ENCODE measurements at regions not wholly inside any gene's neighbourhood (a gene's known extent, or its start where the extent isn't known, plus 50 kb on each side); places are given as distances from the start of the nearest gene placed in this dataset.
A peak's percentile ranks its signal among the peaks of the same experiment; 100 is the strongest.

DNA sequence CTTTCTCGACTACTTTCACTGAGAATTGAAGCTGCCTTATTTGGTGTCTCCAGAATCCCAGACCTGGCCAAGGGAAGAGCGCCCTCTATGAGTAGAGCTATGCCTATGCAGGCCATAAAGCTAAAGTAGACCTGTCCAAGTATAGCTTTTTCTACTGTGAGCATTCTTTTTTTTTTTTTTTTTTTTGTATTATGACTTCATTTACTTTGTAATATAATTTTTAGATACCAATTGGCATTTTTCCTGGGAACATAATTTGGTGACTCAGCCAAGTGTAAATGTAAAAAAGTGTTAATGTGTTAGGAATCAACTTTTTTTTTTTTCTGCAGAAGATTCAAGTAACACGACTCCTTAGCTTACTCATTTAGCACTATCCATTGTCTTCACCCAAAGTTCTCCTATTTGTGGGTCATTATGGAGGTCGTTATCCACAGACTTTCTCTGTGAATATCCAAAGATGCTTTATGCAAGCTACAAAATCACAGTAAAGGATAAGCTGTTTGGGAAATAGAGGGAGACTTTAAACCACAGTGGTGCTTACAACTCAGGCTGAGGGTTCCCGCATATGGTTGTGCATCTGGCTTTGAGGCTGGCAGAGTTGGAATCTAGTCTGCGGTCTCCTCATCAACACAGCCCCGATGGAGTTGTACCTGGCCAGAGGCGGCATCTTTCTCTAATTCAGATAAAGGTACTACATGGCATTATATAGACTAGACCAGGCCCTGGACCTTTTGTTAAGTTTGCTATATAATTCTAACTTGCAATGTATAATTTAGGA is 1040.2 kb upstream of the SORCS1 start:
- Histone ChIP-seq H4K20me1 (ENCODE audit: control insufficient read depth, insufficient read depth, insufficient read length) (no peaks in the 10 kb centered on the region), H3K23me2 (ENCODE audit: insufficient read length, low read depth, low read length, poor library complexity, severe bottlenecking) (no peaks in the 10 kb centered on the region), H2AK5ac (ENCODE audit: insufficient read length, low read length) (no peak overlapping the region), H3K23ac (ENCODE audit: insufficient read length, low read depth, low read length) (no peak overlapping the region), H4K8ac (replicated peaks; ENCODE audit: insufficient read length, low read depth, low read length) (no peak overlapping the region), H4K5ac (ENCODE audit: insufficient read length, low read depth, low read length) (no peak overlapping the region), H2BK120ac (ENCODE audit: low read depth, low read length, poor library complexity, severe bottlenecking) (no peak overlapping the region), H3K18ac (ENCODE audit: insufficient read length, low read depth, low read length) (no peak overlapping the region), H3K9ac (ENCODE audit: extremely low read depth, insufficient read length, low read length) (no peak overlapping the region), H3K27ac (ENCODE audit: insufficient read length, low read depth, low read length) (no peak overlapping the region), H3K79me2 (ENCODE audit: insufficient read depth, low read length) (no peaks in the 10 kb centered on the region), H3K4ac (ENCODE audit: low read depth, low read length) (no peak overlapping the region), H3K27me3 (ENCODE audit: insufficient read depth, low read length) (no peaks in the 10 kb centered on the region), H4K91ac (ENCODE audit: insufficient read length, low read depth, low read length) (no peak overlapping the region), H2BK20ac (ENCODE audit: low read depth, low read length, poor library complexity, severe bottlenecking) (no peak overlapping the region), H3T11ph (ENCODE audit: low read length) (no peak overlapping the region), H3K4me1 (ENCODE audit: insufficient read depth, low read length) (no peaks in the 10 kb centered on the region), H2BK12ac (ENCODE audit: insufficient read length, low read depth, low read length) (no peak overlapping the region), H3K56ac (ENCODE audit: insufficient read length, low read depth, low read length) (no peak overlapping the region), H3K79me1 (ENCODE audit: insufficient read depth, low read depth, low read length, poor library complexity, severe bottlenecking) (no peaks in the 10 kb centered on the region), H2BK15ac (ENCODE audit: low read depth, low read length) (no peak overlapping the region), H2BK5ac (ENCODE audit: insufficient read length, low read length) (no peak overlapping the region), H3K14ac (ENCODE audit: insufficient read depth, low read length) (no peak overlapping the region), H3K4me2 (ENCODE audit: insufficient read depth, insufficient read length, low read length) (no peak overlapping the region), H3K9me3 (ENCODE audit: control insufficient read depth, low read depth, low read length) (no peaks in the 10 kb centered on the region), H2AFZ (ENCODE audit: low read length) (no peak overlapping the region)
- TF ChIP-seq, protein P1, sequence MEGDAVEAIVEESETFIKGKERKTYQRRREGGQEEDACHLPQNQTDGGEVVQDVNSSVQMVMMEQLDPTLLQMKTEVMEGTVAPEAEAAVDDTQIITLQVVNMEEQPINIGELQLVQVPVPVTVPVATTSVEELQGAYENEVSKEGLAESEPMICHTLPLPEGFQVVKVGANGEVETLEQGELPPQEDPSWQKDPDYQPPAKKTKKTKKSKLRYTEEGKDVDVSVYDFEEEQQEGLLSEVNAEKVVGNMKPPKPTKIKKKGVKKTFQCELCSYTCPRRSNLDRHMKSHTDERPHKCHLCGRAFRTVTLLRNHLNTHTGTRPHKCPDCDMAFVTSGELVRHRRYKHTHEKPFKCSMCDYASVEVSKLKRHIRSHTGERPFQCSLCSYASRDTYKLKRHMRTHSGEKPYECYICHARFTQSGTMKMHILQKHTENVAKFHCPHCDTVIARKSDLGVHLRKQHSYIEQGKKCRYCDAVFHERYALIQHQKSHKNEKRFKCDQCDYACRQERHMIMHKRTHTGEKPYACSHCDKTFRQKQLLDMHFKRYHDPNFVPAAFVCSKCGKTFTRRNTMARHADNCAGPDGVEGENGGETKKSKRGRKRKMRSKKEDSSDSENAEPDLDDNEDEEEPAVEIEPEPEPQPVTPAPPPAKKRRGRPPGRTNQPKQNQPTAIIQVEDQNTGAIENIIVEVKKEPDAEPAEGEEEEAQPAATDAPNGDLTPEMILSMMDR (conservative IDR thresholded peaks at IDR 0.05), result peak; percentile 94
- H3K27ac Mint-ChIP-seq, result no peak overlapping the region
- H3K4me1 Mint-ChIP-seq, result peaks cover 11 to 17% of the 10 kb centered on the region in 2 experiments
- H3K4me3 Mint-ChIP-seq, result no peak overlapping the region
- H3K9me3 Mint-ChIP-seq, result no peaks in the 10 kb centered on the region
- no peaks in the 10 kb centered on the region for H3K27me3 Mint-ChIP-seq (ENCODE audit: low read depth)
- peak; percentile 59 for DNase-seq
- no CpG with 5 or more reads among the region's 8 CpGs for WGBS (ENCODE audit: extremely low coverage, insufficient read length, low lambda C conversion rate)
- H3K36me3 Mint-ChIP-seq (ENCODE audit: insufficient read depth in 1 of 3, low read depth in 3 of 3), result no peaks in the 10 kb centered on the region

Measured in H9 (cell line).